ENCODE measurements at regions not wholly inside any gene's neighbourhood (a gene's known extent, or its start where the extent isn't known, plus 50 kb on each side); places are given as distances from the start of the nearest gene placed in this dataset.

DNA sequence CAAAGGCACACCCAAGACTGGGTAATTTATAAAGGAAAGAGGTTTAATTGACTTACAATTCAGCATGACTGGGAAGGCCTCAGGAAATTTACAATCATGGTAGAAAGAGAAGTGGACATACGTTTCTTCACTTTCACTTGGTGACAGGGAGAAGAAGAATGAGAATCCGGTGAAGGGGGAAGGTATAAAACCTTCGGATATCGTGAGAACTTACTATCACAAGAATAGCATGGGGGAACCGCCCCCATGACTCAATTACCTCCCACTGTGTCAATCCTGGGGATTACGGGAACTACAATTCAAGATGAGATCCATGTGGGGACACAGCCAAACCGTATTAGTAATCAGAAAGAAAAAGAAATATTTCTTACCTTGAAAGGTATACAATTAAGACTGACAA, 782.9 kb upstream of the HS3ST1 start:
- Histone ChIP-seq H3K9ac (ENCODE audit: low read depth in 2 of 2, low read length in 2 of 2) (no peak overlapping the region), H3K36me3 (no peaks in the 10 kb centered on the region), H3K4me3 (no peak overlapping the region), H3K27ac (no peak overlapping the region), H3K4me1 (no peaks in the 10 kb centered on the region), H3K27me3 (no peaks in the 10 kb centered on the region), H3K9me3 (no peaks in the 10 kb centered on the region)
- DNase-seq = no peak
- intact Hi-C loops (cut with DNase I) = no loop called here
- no peak for TF ChIP-seq CTCF (IDR thresholded peaks at IDR 0.05)

- H3K27ac ChIP-seq = no peak overlapping the region
- H3K9ac ChIP-seq (ENCODE audit: low read depth in 2 of 2, low read length in 2 of 2) = no peak overlapping the region
- no peaks in the 10 kb centered on the region for H3K27me3 ChIP-seq
- intact Hi-C loops (cut with DNase I) = no loop called here
- TF ChIP-seq CTCF (IDR thresholded peaks at IDR 0.05) = no peak
- no peaks in the 10 kb centered on the region for H3K4me1 ChIP-seq
- no peaks in the 10 kb centered on the region for H3K9me3 ChIP-seq
- no peaks in the 10 kb centered on the region for H3K36me3 ChIP-seq
- H3K4me3 ChIP-seq = no peak overlapping the region
- DNase-seq = no peak
Observed at GRCh38 chr4:12207396-12207795, 778.7 kb upstream of the HS3ST1 start.

DNA sequence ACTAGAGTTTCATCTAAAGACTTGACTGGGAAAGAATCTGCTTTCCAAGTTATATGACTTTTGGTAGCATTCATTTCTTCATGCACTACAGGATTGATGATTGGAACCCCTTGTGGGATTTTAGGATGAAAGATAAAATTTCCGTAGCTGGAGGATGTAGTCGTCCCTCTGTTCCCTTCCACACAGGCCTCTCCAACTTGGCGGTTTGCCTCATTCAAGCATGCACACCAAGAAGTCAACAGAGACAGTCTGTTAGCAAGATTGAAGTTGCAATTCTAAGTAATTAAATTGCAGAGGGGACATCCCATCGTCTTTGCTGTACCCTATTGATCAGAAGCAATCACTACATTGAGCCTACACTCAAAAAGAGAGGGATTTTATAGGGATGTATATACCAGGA, 777.4 kb upstream of the HS3ST1 start:
- Histone ChIP-seq H3K9me3 (no peaks in the 10 kb centered on the region), H3K36me3 (no peaks in the 10 kb centered on the region), H3K27me3 (no peaks in the 10 kb centered on the region), H3K9ac (ENCODE audit: low read depth in 2 of 2, low read length in 2 of 2) (no peak overlapping the region), H3K4me3 (no peak overlapping the region), H3K4me1 (no peaks in the 10 kb centered on the region), H3K27ac (no peak overlapping the region)
- DNase-seq = no peak
- no peak for TF ChIP-seq CTCF (IDR thresholded peaks at IDR 0.05)
- intact Hi-C loops (cut with DNase I) = no loop called here

DNA sequence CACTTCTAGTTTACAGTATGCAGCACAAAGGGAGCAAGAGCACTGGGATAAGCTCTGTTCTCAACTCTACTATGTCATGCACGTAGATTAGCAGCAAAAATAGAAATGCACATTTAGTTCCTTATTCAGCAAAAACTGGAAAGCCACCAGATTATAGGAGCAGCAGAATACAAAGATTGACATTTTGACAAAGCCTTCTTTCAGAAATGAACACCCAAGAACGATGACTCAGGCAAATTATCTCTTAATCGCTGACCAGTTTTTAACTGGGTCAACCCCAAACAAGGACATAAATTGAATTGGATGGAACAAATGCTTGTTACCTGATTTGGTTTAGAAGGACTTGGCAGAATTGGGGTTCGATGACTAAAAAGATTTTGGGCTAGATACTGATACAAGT, 775.3 kb upstream of the HS3ST1 start:
- no peaks in the 10 kb centered on the region for H3K4me1 ChIP-seq
- H3K36me3 ChIP-seq = no peaks in the 10 kb centered on the region
- no peak overlapping the region for H3K4me3 ChIP-seq
- no peak for DNase-seq
- H3K27ac ChIP-seq = no peak overlapping the region
- no peaks in the 10 kb centered on the region for H3K9me3 ChIP-seq
- no peak overlapping the region for H3K9ac ChIP-seq (ENCODE audit: low read depth in 2 of 2, low read length in 2 of 2)
- intact Hi-C loops (cut with DNase I) = no loop called here
- TF ChIP-seq CTCF (IDR thresholded peaks at IDR 0.05) = no peak
- H3K27me3 ChIP-seq = no peaks in the 10 kb centered on the region

- H3K4me3 ChIP-seq = no peak overlapping the region
- TF ChIP-seq CTCF (IDR thresholded peaks at IDR 0.05) = no peak
Observed at GRCh38 chr4:12200226-12200625, 771.5 kb upstream of the HS3ST1 start.

GRCh38 chr4:12186526-12186925, 757.8 kb upstream of the HS3ST1 start:
- no peak overlapping the region for H3K4me3 ChIP-seq
- intact Hi-C loops (cut with DNase I) = no loop called here
- no peak overlapping the region for H3K27ac ChIP-seq
- no peaks in the 10 kb centered on the region for H3K36me3 ChIP-seq
- H3K4me1 ChIP-seq = no peaks in the 10 kb centered on the region
- DNase-seq = no peak
- no peaks in the 10 kb centered on the region for H3K9me3 ChIP-seq
- no peak overlapping the region for H3K9ac ChIP-seq (ENCODE audit: low read depth in 2 of 2, low read length in 2 of 2)
- H3K27me3 ChIP-seq = no peaks in the 10 kb centered on the region
- no peak for TF ChIP-seq CTCF (IDR thresholded peaks at IDR 0.05)

More at GRCh38 chr4:12200226-12200625, 771.5 kb upstream of the HS3ST1 start:
- Histone ChIP-seq H3K9ac (ENCODE audit: low read depth in 2 of 2, low read length in 2 of 2) (no peak overlapping the region), H3K27ac (no peak overlapping the region), H3K36me3 (no peaks in the 10 kb centered on the region), H3K9me3 (no peaks in the 10 kb centered on the region), H3K27me3 (no peaks in the 10 kb centered on the region), H3K4me1 (no peaks in the 10 kb centered on the region)
- DNase-seq = no peak
- intact Hi-C loops (cut with DNase I) = no loop called here

Data from colonic mucosa (tissue), 4 donors.